ENCODE measurements at regions not wholly inside any gene's neighbourhood (a gene's known extent, or its start where the extent isn't known, plus 50 kb on each side); places are given as distances from the start of the nearest gene placed in this dataset.
A peak's percentile ranks its signal among the peaks of the same experiment; 100 is the strongest.

DNA sequence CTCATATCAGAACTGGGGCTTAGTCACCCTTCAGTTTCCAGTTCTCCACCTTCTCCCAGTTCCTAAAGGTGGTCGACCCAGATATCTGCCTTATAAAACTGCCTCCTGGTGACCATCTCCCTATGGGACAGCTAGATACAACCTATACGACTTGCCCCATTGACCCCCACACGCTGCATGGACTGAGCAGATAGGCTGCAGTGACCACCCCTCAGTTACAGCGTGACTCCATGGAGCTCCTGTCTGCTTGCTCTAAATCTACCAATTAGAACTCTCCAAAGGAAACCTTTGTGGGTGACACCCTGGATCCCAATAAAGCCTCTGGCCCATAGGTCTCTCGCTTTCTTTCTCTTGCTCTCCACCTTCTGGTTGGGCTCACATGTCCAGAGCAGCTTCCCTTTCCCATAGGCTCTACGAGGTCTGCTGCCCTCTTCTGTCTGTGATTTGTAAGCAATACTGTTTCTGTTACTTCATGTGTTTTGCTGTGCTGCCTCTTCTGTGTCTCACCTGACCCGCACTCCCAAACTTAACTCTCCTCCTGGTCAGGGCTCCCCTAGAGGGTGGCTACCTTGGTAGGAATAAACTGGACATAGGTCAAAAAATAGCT, 971.3 kb upstream of the FAM98A start:
- Histone ChIP-seq H3K4me1 (no peaks in the 10 kb centered on the region), H3K36me3 (no peaks in the 10 kb centered on the region), H3K4me3 (no peak overlapping the region), H3K9me3 (replicated peaks) (peaks cover 5% of the 10 kb centered on the region), H3K27me3 (ENCODE audit: low read depth) (no peaks in the 10 kb centered on the region), H3K27ac (replicated peaks) (no peak overlapping the region)
- intact Hi-C loops (cut with micrococcal nuclease) = no loop called here
- DNase-seq = no peak
- TF ChIP-seq, protein P1, sequence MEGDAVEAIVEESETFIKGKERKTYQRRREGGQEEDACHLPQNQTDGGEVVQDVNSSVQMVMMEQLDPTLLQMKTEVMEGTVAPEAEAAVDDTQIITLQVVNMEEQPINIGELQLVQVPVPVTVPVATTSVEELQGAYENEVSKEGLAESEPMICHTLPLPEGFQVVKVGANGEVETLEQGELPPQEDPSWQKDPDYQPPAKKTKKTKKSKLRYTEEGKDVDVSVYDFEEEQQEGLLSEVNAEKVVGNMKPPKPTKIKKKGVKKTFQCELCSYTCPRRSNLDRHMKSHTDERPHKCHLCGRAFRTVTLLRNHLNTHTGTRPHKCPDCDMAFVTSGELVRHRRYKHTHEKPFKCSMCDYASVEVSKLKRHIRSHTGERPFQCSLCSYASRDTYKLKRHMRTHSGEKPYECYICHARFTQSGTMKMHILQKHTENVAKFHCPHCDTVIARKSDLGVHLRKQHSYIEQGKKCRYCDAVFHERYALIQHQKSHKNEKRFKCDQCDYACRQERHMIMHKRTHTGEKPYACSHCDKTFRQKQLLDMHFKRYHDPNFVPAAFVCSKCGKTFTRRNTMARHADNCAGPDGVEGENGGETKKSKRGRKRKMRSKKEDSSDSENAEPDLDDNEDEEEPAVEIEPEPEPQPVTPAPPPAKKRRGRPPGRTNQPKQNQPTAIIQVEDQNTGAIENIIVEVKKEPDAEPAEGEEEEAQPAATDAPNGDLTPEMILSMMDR (IDR thresholded peaks at IDR 0.05; ENCODE audit: borderline replicate concordance) = peak; percentile 38

- Histone ChIP-seq H3K9me3 (replicated peaks) (peaks cover 4% of the 10 kb centered on the region), H3K27ac (replicated peaks) (no peak overlapping the region), H3K4me3 (no peak overlapping the region), H3K4me1 (no peaks in the 10 kb centered on the region), H3K36me3 (no peaks in the 10 kb centered on the region), H3K27me3 (ENCODE audit: low read depth) (no peaks in the 10 kb centered on the region)
- TF ChIP-seq, protein P1 (IDR thresholded peaks at IDR 0.05; ENCODE audit: borderline replicate concordance) = no peak
- intact Hi-C loops (cut with micrococcal nuclease) = no loop called here
- DNase-seq = no peak
Measured at GRCh38 chr2:34567128-34567527, 968.0 kb upstream of the FAM98A start.

- Histone ChIP-seq H3K9me3 (replicated peaks) (peaks cover 22% of the 10 kb centered on the region), H3K4me3 (no peak overlapping the region), H3K27me3 (ENCODE audit: low read depth) (no peaks in the 10 kb centered on the region), H3K36me3 (no peaks in the 10 kb centered on the region), H3K27ac (replicated peaks) (no peak overlapping the region), H3K4me1 (no peaks in the 10 kb centered on the region)
- intact Hi-C loops (cut with micrococcal nuclease) = no loop called here
- DNase-seq = no peak
- TF ChIP-seq, protein P1 (IDR thresholded peaks at IDR 0.05; ENCODE audit: borderline replicate concordance) = no peak
Measured at GRCh38 chr2:34552337-34552736, 953.2 kb upstream of the FAM98A start.

- DNase-seq = no peak
Measured at GRCh38 chr2:34549710-34550345, 950.7 kb upstream of the FAM98A start.

DNA sequence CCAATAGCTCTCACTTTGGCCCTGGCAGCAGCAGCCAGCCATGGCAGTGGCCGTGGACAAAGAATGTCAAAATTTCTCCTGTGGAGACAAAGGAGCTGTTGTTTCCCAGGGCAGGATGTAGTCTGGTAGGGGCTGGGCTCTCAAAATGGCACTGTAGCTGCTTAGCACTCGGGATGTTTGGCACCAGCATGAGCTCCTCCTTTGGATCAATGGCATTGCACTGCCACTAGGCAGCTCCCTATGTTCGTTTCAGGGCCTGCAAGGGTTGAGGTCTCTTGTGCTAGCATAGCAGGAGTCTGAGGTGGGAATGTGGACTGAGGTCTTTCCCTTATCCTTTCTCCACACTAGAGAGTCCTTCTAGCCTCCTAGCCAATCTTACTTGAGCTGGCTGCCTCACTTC, 948.8 kb upstream of the FAM98A start:
- intact Hi-C loops (cut with micrococcal nuclease) = no loop called here
- peaks cover 14% of the 10 kb centered on the region for H3K9me3 ChIP-seq (replicated peaks)
- TF ChIP-seq, protein P1 (IDR thresholded peaks at IDR 0.05; ENCODE audit: borderline replicate concordance) = no peak
- H3K4me1 ChIP-seq = no peaks in the 10 kb centered on the region
- H3K4me3 ChIP-seq = no peak overlapping the region
- no peaks in the 10 kb centered on the region for H3K27me3 ChIP-seq (ENCODE audit: low read depth)
- no peaks in the 10 kb centered on the region for H3K36me3 ChIP-seq
- H3K27ac ChIP-seq (replicated peaks) = no peak overlapping the region
- DNase-seq = no peak

More at GRCh38 chr2:34549710-34550345, 950.7 kb upstream of the FAM98A start:
- no peak overlapping the region for H3K4me3 ChIP-seq
- H3K27me3 ChIP-seq (ENCODE audit: low read depth) = no peaks in the 10 kb centered on the region
- H3K9me3 ChIP-seq (replicated peaks) = peaks cover 14% of the 10 kb centered on the region
- no peaks in the 10 kb centered on the region for H3K36me3 ChIP-seq
- no peak overlapping the region for H3K27ac ChIP-seq (replicated peaks)
- no peaks in the 10 kb centered on the region for H3K4me1 ChIP-seq
- TF ChIP-seq, protein P1 (IDR thresholded peaks at IDR 0.05; ENCODE audit: borderline replicate concordance) = no peak
- intact Hi-C loops (cut with micrococcal nuclease) = no loop called here

Measured in left ventricle myocardium inferior (tissue), 1 donor.